ENCODE measurements at regions not wholly inside any gene's neighbourhood (a gene's known extent, or its start where the extent isn't known, plus 50 kb on each side); places are given as distances from the start of the nearest gene placed in this dataset.
"Not testable (repeated sequence)": the region's sequence is repeated elsewhere in the genome, so short reads cannot be mapped to it uniquely, and the experiment has no call there.

GRCh38 chr1:181893937-181894336, 167.6 kb downstream of the ZNF648 start:
- H4K8ac ChIP-seq (ENCODE audit: low read depth, low read length): no peak overlapping the region
- peaks cover 5% of the 10 kb centered on the region for H3K9me3 ChIP-seq (ENCODE audit: insufficient read depth, low read depth, low read length)
- H4K12ac ChIP-seq (ENCODE audit: low read depth, low read length): no peak overlapping the region
- H3K14ac ChIP-seq (ENCODE audit: low read length): no peak overlapping the region
- H3K36me3 ChIP-seq (ENCODE audit: control insufficient read depth in 1 of 2, insufficient read depth in 2 of 2, low read length in 2 of 2): no peaks in the 10 kb centered on the region
- H3K4me2 ChIP-seq (ENCODE audit: low read length): no peak overlapping the region
- no peak overlapping the region for H2AK5ac ChIP-seq (ENCODE audit: low read length)
- H3K4me1 ChIP-seq (ENCODE audit: control insufficient read depth in 1 of 2, insufficient read depth in 2 of 2, low read length in 2 of 2): no peaks in the 10 kb centered on the region
- WGBS (ENCODE audit: extremely low coverage, insufficient coverage, insufficient read length): no CpG with 5 or more reads among the region's 1 CpG
- H3K18ac ChIP-seq (ENCODE audit: low read length): no peak overlapping the region
- no peak overlapping the region for H2BK120ac ChIP-seq (ENCODE audit: insufficient read depth, low read length, poor library complexity)
- H3K79me1 ChIP-seq (ENCODE audit: low read length): no peaks in the 10 kb centered on the region
- no peak overlapping the region for H3K9ac ChIP-seq (ENCODE audit: low read length)
- no peak overlapping the region for H3K27ac ChIP-seq (ENCODE audit: low read depth, low read length)
- no peak overlapping the region for H2BK12ac ChIP-seq (ENCODE audit: low read length)
- no peak for DNase-seq
- no peak overlapping the region for H3K23ac ChIP-seq (ENCODE audit: low read length)
- no peak overlapping the region for H2AFZ ChIP-seq (ENCODE audit: insufficient read depth, low read length, poor library complexity)
- H3K79me2 ChIP-seq (ENCODE audit: control insufficient read depth, insufficient read depth, low read length, poor library complexity): no peaks in the 10 kb centered on the region
- no peaks in the 10 kb centered on the region for H3K27me3 ChIP-seq (ENCODE audit: insufficient read depth, low read length)
- H3K4me3 ChIP-seq (ENCODE audit: low read depth, low read length): no peak overlapping the region
- H4K91ac ChIP-seq (ENCODE audit: low read depth, low read length): no peak overlapping the region
- H3K4ac ChIP-seq (ENCODE audit: low read depth, low read length): no peak overlapping the region
- no peak overlapping the region for H2BK5ac ChIP-seq (ENCODE audit: low read depth, low read length, poor library complexity)

DNA sequence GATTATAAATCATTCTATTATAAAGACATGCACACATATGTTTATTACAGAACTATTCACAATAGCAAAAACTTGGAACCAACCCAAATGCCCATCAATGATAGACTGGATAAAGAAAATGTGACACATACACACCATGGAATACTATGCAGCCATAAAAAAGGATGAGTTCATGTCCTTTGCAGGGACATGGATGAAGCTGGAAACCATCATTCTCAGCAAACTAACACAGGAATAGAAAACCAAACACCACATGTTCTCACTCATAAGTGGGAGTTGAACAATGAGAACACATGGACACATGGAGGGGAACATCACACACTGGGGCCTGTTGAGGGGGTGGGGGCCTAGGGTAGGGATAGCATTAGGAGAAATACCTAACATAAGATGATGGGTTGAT, 168.4 kb downstream of the ZNF648 start:
- not testable (repeated sequence) for H3K4ac ChIP-seq (ENCODE audit: low read depth, low read length); H2BK5ac ChIP-seq (ENCODE audit: low read depth, low read length, poor library complexity); H4K8ac ChIP-seq (ENCODE audit: low read depth, low read length); H2BK12ac ChIP-seq (ENCODE audit: low read length); H3K18ac ChIP-seq (ENCODE audit: low read length); H3K4me2 ChIP-seq (ENCODE audit: low read length); H2AK5ac ChIP-seq (ENCODE audit: low read length); H2BK120ac ChIP-seq (ENCODE audit: insufficient read depth, low read length, poor library complexity); H3K27me3 ChIP-seq (ENCODE audit: insufficient read depth, low read length); H3K36me3 ChIP-seq (ENCODE audit: control insufficient read depth in 1 of 2, insufficient read depth in 2 of 2, low read length in 2 of 2); H3K14ac ChIP-seq (ENCODE audit: low read length); H3K27ac ChIP-seq (ENCODE audit: low read depth, low read length); DNase-seq; H3K79me1 ChIP-seq (ENCODE audit: low read length); H4K91ac ChIP-seq (ENCODE audit: low read depth, low read length); H3K4me3 ChIP-seq (ENCODE audit: low read depth, low read length); H2AFZ ChIP-seq (ENCODE audit: insufficient read depth, low read length, poor library complexity); H3K23ac ChIP-seq (ENCODE audit: low read length); H3K9me3 ChIP-seq (ENCODE audit: insufficient read depth, low read depth, low read length); H3K79me2 ChIP-seq (ENCODE audit: control insufficient read depth, insufficient read depth, low read length, poor library complexity); H3K9ac ChIP-seq (ENCODE audit: low read length); H4K12ac ChIP-seq (ENCODE audit: low read depth, low read length); H3K4me1 ChIP-seq (ENCODE audit: control insufficient read depth in 1 of 2, insufficient read depth in 2 of 2, low read length in 2 of 2)

GRCh38 chr1:181872562-181872961, 188.9 kb downstream of the ZNF648 start:
- H3K4me1 ChIP-seq (ENCODE audit: control insufficient read depth in 1 of 2, insufficient read depth in 2 of 2, low read length in 2 of 2): no peaks in the 10 kb centered on the region
- H3K9me3 ChIP-seq (ENCODE audit: insufficient read depth, low read depth, low read length): peaks cover 5% of the 10 kb centered on the region
- no peak overlapping the region for H4K91ac ChIP-seq (ENCODE audit: low read depth, low read length)
- no peaks in the 10 kb centered on the region for H3K79me1 ChIP-seq (ENCODE audit: low read length)
- no peak overlapping the region for H2BK120ac ChIP-seq (ENCODE audit: insufficient read depth, low read length, poor library complexity)
- no peaks in the 10 kb centered on the region for H3K27me3 ChIP-seq (ENCODE audit: insufficient read depth, low read length)
- H2AFZ ChIP-seq (ENCODE audit: insufficient read depth, low read length, poor library complexity): no peak overlapping the region
- H2AK5ac ChIP-seq (ENCODE audit: low read length): no peak overlapping the region
- no peak overlapping the region for H4K8ac ChIP-seq (ENCODE audit: low read depth, low read length)
- no peak overlapping the region for H2BK5ac ChIP-seq (ENCODE audit: low read depth, low read length, poor library complexity)
- H4K12ac ChIP-seq (ENCODE audit: low read depth, low read length): no peak overlapping the region
- WGBS (ENCODE audit: extremely low coverage, insufficient coverage, insufficient read length): no CpG with 5 or more reads among the region's 3 CpGs
- no peak for DNase-seq
- H3K36me3 ChIP-seq (ENCODE audit: control insufficient read depth in 1 of 2, insufficient read depth in 2 of 2, low read length in 2 of 2): no peaks in the 10 kb centered on the region
- H3K27ac ChIP-seq (ENCODE audit: low read depth, low read length): no peak overlapping the region
- no peaks in the 10 kb centered on the region for H3K79me2 ChIP-seq (ENCODE audit: control insufficient read depth, insufficient read depth, low read length, poor library complexity)
- no peak overlapping the region for H3K4ac ChIP-seq (ENCODE audit: low read depth, low read length)
- H3K18ac ChIP-seq (ENCODE audit: low read length): no peak overlapping the region
- H3K4me3 ChIP-seq (ENCODE audit: low read depth, low read length): no peak overlapping the region
- H3K14ac ChIP-seq (ENCODE audit: low read length): no peak overlapping the region
- H2BK12ac ChIP-seq (ENCODE audit: low read length): no peak overlapping the region
- H3K23ac ChIP-seq (ENCODE audit: low read length): no peak overlapping the region
- H3K4me2 ChIP-seq (ENCODE audit: low read length): no peak overlapping the region
- H3K9ac ChIP-seq (ENCODE audit: low read length): no peak overlapping the region

- H4K91ac ChIP-seq (ENCODE audit: low read depth, low read length): no peak overlapping the region
- H4K8ac ChIP-seq (ENCODE audit: low read depth, low read length): no peak overlapping the region
- no peak overlapping the region for H3K4me2 ChIP-seq (ENCODE audit: low read length)
- no peak overlapping the region for H3K23ac ChIP-seq (ENCODE audit: low read length)
- no CpG with 5 or more reads among the region's 1 CpG for WGBS (ENCODE audit: extremely low coverage, insufficient coverage, insufficient read length)
- H3K79me1 ChIP-seq (ENCODE audit: low read length): no peaks in the 10 kb centered on the region
- H3K14ac ChIP-seq (ENCODE audit: low read length): no peak overlapping the region
- H2AK5ac ChIP-seq (ENCODE audit: low read length): no peak overlapping the region
- H2BK12ac ChIP-seq (ENCODE audit: low read length): no peak overlapping the region
- H3K4me1 ChIP-seq (ENCODE audit: control insufficient read depth in 1 of 2, insufficient read depth in 2 of 2, low read length in 2 of 2): no peaks in the 10 kb centered on the region
- H2BK120ac ChIP-seq (ENCODE audit: insufficient read depth, low read length, poor library complexity): no peak overlapping the region
- H3K27ac ChIP-seq (ENCODE audit: low read depth, low read length): no peak overlapping the region
- H2AFZ ChIP-seq (ENCODE audit: insufficient read depth, low read length, poor library complexity): no peak overlapping the region
- no peak overlapping the region for H4K12ac ChIP-seq (ENCODE audit: low read depth, low read length)
- no peak overlapping the region for H3K18ac ChIP-seq (ENCODE audit: low read length)
- no peaks in the 10 kb centered on the region for H3K79me2 ChIP-seq (ENCODE audit: control insufficient read depth, insufficient read depth, low read length, poor library complexity)
- H3K27me3 ChIP-seq (ENCODE audit: insufficient read depth, low read length): no peaks in the 10 kb centered on the region
- H2BK5ac ChIP-seq (ENCODE audit: low read depth, low read length, poor library complexity): no peak overlapping the region
- H3K4me3 ChIP-seq (ENCODE audit: low read depth, low read length): no peak overlapping the region
- no peak overlapping the region for H3K4ac ChIP-seq (ENCODE audit: low read depth, low read length)
- no peaks in the 10 kb centered on the region for H3K9me3 ChIP-seq (ENCODE audit: insufficient read depth, low read depth, low read length)
- no peak for DNase-seq
- H3K36me3 ChIP-seq (ENCODE audit: control insufficient read depth in 1 of 2, insufficient read depth in 2 of 2, low read length in 2 of 2): no peaks in the 10 kb centered on the region
- no peak overlapping the region for H3K9ac ChIP-seq (ENCODE audit: low read length)
Measured at GRCh38 chr1:181863736-181864135, 197.8 kb downstream of the ZNF648 start.

GRCh38 chr1:181863006-181863405, 198.5 kb downstream of the ZNF648 start:
- no peak overlapping the region for H3K4me2 ChIP-seq (ENCODE audit: low read length)
- H3K4me3 ChIP-seq (ENCODE audit: low read depth, low read length): no peak overlapping the region
- no peak overlapping the region for H4K8ac ChIP-seq (ENCODE audit: low read depth, low read length)
- no peak overlapping the region for H2BK12ac ChIP-seq (ENCODE audit: low read length)
- no peak overlapping the region for H4K12ac ChIP-seq (ENCODE audit: low read depth, low read length)
- no peak overlapping the region for H3K18ac ChIP-seq (ENCODE audit: low read length)
- no peaks in the 10 kb centered on the region for H3K27me3 ChIP-seq (ENCODE audit: insufficient read depth, low read length)
- H3K36me3 ChIP-seq (ENCODE audit: control insufficient read depth in 1 of 2, insufficient read depth in 2 of 2, low read length in 2 of 2): no peaks in the 10 kb centered on the region
- no peak overlapping the region for H3K23ac ChIP-seq (ENCODE audit: low read length)
- H2BK120ac ChIP-seq (ENCODE audit: insufficient read depth, low read length, poor library complexity): no peak overlapping the region
- DNase-seq: no peak
- H3K9ac ChIP-seq (ENCODE audit: low read length): no peak overlapping the region
- no peaks in the 10 kb centered on the region for H3K79me2 ChIP-seq (ENCODE audit: control insufficient read depth, insufficient read depth, low read length, poor library complexity)
- no peaks in the 10 kb centered on the region for H3K4me1 ChIP-seq (ENCODE audit: control insufficient read depth in 1 of 2, insufficient read depth in 2 of 2, low read length in 2 of 2)
- H3K9me3 ChIP-seq (ENCODE audit: insufficient read depth, low read depth, low read length): no peaks in the 10 kb centered on the region
- H4K91ac ChIP-seq (ENCODE audit: low read depth, low read length): no peak overlapping the region
- no peak overlapping the region for H3K4ac ChIP-seq (ENCODE audit: low read depth, low read length)
- H2AFZ ChIP-seq (ENCODE audit: insufficient read depth, low read length, poor library complexity): no peak overlapping the region
- H3K79me1 ChIP-seq (ENCODE audit: low read length): no peaks in the 10 kb centered on the region
- no peak overlapping the region for H3K14ac ChIP-seq (ENCODE audit: low read length)
- WGBS (ENCODE audit: extremely low coverage, insufficient coverage, insufficient read length): no CpG with 5 or more reads among the region's 3 CpGs
- H2AK5ac ChIP-seq (ENCODE audit: low read length): no peak overlapping the region
- H2BK5ac ChIP-seq (ENCODE audit: low read depth, low read length, poor library complexity): no peak overlapping the region
- no peak overlapping the region for H3K27ac ChIP-seq (ENCODE audit: low read depth, low read length)

Data from trophoblast cell (in vitro differentiated cells and primary cell).